Stimulated activated CD4-positive, alpha-beta T cell treated with anti-CD3 and anti-CD28 coated beads, TNF-alpha, amount 100 ng/mL, for 24 hours (primary cell): ENCODE measurements at regions not wholly inside any gene's neighbourhood (a gene's known extent, or its start where the extent isn't known, plus 50 kb on each side); places are given as distances from the start of the nearest gene placed in this dataset.

Experiments
- DNase-seq, 3 experiments: peaks; one replicate each; pipeline ENCODE4 v3.0.0-alpha.2; 2020; ENCODE audit warnings: low read depth in 3 of 3

- DNase-seq = no peak
Observed at GRCh38 chr11:127493330-127494022, 492.9 kb upstream of the KIRREL3 start.

GRCh38 chr11:127492029-127492428, 491.5 kb upstream of the KIRREL3 start:
- no peak for DNase-seq

DNA sequence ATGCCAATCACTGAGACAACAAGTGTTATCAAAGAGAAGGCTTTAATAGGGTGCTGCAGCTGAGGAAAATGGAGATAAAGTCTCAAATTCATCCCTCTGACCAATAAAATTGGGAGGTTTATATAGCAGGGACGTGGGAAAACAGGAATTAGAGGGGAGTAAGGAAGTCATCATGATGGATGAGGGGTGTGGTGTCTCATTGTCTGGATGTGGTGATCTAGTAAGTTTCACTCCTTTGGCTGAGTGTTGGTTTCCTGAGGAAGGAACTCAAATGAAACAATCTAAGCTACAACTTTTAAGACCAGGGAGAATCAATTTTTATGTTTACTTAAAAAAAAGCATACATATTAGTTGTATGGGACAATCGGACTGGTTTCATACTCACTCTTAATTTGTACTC, 491.0 kb upstream of the KIRREL3 start:
- DNase-seq = no peak

DNA sequence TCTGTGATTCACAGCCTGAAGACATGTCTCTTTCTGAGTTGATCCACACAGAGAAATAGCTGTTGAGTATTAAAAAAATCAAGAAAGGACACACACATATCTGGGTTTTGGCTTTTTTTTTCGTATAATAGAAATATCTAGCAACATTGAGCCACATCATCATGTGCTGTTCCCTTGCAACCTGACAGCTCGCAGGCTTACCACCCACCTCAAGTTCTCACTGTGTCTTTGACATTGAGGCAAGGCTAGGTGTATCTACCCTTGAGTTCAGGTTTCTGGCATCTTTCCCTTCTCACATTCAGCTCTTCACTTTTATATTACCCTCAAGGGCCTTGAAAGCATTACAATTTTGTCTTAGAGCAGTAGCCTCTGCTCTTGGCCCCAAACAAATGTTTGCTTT, 490.3 kb upstream of the KIRREL3 start:
- DNase-seq = no peak

- no peak for DNase-seq
Observed at GRCh38 chr11:127485541-127485940, 485.0 kb upstream of the KIRREL3 start.

GRCh38 chr11:127481391-127481790, 480.8 kb upstream of the KIRREL3 start:
- no peak for DNase-seq

DNA sequence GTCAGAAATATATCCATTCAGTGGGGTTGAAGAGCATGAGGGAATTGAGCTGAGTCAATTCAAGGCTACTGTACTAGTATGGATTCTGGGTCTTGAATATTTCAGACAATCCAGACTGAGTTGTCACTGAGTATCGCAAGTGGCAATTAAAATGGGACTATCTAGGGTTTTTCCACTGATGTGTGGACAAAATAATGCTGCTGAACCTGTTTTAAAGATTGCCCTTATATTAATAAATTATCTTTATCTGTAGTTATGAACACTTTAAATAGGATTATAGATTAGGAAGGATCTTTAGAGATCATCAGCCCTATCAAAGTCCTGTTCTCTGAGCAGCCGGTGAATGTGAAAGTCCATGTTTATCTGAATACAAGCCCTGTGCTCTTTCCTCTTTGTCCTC, 478.3 kb upstream of the KIRREL3 start:
- DNase-seq = no peak

- DNase-seq = no peak
Observed at GRCh38 chr11:127474766-127475165, 474.2 kb upstream of the KIRREL3 start.

DNA sequence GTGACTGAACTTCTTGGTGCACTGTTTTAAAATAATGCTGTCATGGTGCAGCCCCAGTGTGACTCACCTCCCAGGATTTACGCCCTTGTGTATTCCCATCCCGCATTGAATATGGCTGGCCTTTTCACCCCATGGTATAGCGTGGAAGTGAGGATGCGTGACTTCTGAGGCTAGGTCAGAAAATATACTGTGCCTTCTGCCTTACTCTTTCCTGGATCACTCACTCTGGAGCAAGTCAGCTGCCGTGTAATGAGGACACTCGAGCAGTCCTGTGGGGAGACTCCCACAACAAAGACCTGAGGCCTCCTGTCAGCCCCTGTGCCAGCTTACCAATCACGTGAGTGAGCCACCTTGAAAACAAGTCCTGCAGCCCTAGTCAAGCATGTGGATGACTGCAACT, 471.9 kb upstream of the KIRREL3 start:
- no peak for DNase-seq

GRCh38 chr11:127471662-127472061, 471.1 kb upstream of the KIRREL3 start:
- no peak for DNase-seq

- no peak for DNase-seq
Observed at GRCh38 chr11:127470306-127470884, 469.8 kb upstream of the KIRREL3 start.

- no peak for DNase-seq
Observed at GRCh38 chr11:127464325-127464724, 463.8 kb upstream of the KIRREL3 start.

DNA sequence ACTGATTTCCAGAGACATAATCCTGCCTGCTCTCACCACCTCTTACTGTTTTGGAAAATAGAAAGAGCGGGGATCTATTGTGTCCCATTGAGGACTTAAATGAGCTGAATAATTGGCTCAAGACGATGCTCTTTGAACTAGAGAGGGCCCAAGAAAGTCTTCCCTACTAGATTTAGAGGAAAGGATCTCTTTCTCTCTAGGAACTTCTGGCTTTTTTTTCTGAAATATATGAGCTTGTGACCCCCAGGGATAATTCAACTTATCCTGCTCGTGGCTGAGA, 461.4 kb upstream of the KIRREL3 start:
- DNase-seq = no peak

DNA sequence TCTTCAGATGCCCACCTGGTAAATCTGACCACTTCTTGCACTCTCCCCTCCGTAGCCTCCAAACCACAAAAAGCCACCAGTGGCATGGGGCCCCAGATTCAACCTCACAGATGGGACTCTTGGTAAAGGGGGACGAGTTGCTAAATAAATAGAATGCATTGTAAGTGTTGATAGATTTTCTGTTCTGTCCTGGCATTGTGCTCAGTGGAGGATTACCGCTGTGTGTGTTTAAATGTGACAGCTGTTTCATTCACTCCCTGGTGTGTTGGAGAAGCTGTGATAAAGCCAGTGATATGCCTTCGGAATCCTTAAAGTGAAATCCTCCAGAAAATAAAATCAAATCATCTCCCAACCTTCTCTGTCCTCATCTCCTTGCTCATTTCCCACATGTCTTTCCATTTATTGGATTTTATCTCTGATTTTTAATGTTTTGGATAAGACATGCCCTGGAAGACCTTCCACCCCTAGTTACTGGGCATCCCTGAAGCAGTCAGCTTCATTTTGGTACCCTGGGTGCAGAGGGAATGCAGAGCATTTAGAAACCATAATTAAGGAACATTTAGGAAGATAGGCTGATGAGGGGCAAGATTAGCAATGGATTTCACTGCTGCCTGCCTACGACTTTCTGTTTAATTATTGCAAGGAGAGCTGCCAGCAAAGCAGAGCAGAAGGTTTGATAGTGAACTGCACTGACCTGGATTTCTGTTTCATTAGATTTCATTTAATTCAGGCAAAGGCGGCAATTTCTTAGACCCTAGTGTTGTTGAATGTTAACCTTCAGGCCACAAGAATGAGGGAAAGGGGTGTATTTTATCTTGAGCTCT, 460.9 kb upstream of the KIRREL3 start:
- no peak for DNase-seq

GRCh38 chr11:127458561-127458960, 458.0 kb upstream of the KIRREL3 start:
- no peak for DNase-seq

GRCh38 chr11:127454856-127455255, 454.3 kb upstream of the KIRREL3 start:
- DNase-seq = no peak

DNA sequence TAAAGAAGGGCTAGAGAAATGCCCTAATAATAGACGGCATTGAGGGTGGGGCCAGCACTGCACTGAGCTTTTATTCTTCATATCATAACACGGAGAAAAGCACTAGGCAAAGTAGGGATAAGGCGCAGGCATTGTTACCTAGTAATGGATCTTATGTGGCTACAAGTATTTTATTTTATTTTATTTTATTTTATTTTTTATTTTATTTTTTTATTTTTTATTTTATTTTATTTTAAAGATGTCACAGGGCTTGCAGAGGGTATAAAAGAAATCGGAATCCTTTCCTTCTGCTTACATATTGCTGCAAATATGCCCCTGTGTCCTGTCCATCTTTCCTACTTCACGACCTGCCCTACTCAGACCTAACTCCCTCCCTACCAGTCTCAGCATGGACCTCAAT, 452.0 kb upstream of the KIRREL3 start:
- no peak for DNase-seq

DNA sequence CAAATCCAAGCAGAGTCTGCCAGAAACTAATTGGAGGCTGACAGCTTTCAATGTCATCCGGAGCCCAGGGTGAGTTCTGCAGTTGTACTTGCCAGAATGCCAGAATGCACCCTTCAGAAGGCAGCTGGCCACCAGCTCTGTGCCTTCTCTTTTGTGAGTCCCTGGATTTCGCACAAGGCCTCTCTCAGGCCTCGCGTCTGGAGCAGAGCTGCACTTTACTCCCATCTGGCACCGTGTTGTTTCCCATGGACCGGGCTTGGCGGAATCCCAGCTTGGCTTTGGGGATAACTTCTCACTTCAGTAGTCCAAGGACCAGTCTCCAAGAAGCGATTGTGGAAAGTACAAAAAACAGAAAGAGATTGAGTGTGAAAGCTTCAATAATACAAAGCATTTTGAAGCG, 451.3 kb upstream of the KIRREL3 start:
- no peak for DNase-seq

DNA sequence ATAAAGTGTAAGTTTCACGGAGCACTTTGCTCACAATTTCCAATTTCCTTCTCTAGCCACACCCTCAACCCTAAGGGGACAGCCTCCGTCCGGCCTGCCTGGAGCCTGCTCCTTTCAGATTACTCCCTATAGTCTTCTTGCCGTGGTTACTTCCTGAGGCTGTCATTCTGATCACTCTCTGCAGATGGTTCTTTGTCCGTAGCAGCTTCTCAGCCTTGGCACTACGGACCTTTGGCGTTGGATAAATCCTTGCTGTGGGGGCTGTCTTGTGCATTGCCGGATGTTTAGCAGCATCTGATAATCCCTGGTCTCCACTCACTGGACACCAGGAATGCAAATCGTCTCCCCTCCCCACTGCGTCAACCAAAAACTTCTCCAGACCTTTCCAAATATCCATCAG, 447.5 kb upstream of the KIRREL3 start:
- no peak for DNase-seq

DNA sequence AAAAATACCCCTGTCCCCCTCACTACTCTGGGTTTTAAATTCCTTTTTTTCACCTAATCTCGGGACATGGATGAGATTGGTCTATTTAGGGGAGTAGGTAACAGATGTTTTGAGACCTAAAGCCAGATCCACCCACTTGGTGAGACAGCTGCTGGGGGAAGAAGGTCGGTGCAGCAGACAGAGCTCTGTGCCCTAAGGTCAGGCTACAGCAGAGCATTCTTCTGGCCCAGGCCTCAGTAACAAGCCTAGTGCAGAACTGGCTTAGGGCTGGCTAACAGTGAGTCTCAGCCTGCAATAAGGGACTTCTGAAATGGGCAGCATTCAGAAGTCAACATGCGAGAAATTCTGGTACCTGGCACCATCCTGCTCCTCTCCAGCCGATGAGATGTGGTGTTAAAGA, 444.9 kb upstream of the KIRREL3 start:
- DNase-seq = no peak

- DNase-seq = no peak
Observed at GRCh38 chr11:127443297-127443696, 442.7 kb upstream of the KIRREL3 start.

GRCh38 chr11:127440616-127441015, 440.0 kb upstream of the KIRREL3 start:
- no peak for DNase-seq

GRCh38 chr11:127425281-127425680, 424.7 kb upstream of the KIRREL3 start:
- DNase-seq = no peak
